Osteoblast (primary cell): ENCODE measurements at regions not wholly inside any gene's neighbourhood (a gene's known extent, or its start where the extent isn't known, plus 50 kb on each side); places are given as distances from the start of the nearest gene placed in this dataset.

Experiments
- DNase-seq: peaks from one replicate; pipeline ENCODE4 v3.0.0; 2011; ENCODE audit warnings: low spot score, mixed read lengths; ENCODE audit not compliant: insufficient read length; ENCODE audit errors: missing footprints
- H2AFZ ChIP-seq: 2 replicates; pipeline ENCODE4 v1.6.0; 2011; ENCODE audit warnings: mild to moderate bottlenecking, low read length
- H3K27ac ChIP-seq: 2 replicates; pipeline ENCODE4 v1.5.1; 2011; ENCODE audit warnings: mild to moderate bottlenecking, low read depth, low read length, moderate library complexity
- H3K27me3 ChIP-seq: 2 replicates; pipeline ENCODE4 v1.6.0; 2012; ENCODE audit warnings: mild to moderate bottlenecking, control low read depth, inconsistent platforms, low read length, moderate library complexity; ENCODE audit not compliant: insufficient read depth
- H3K36me3 ChIP-seq: 2 replicates; pipeline ENCODE4 v1.5.1; 2011; ENCODE audit warnings: mild to moderate bottlenecking, low read length, control low read depth, moderate library complexity; ENCODE audit not compliant: insufficient read depth
- H3K4me1 ChIP-seq: 2 replicates; pipeline ENCODE4 v1.5.1; 2011; ENCODE audit warnings: mild to moderate bottlenecking, low read length, control low read depth, moderate library complexity; ENCODE audit not compliant: insufficient read depth
- H3K4me2 ChIP-seq: 2 replicates; pipeline ENCODE4 v1.6.0; 2011; ENCODE audit warnings: mild to moderate bottlenecking, low read length; ENCODE audit not compliant: insufficient read depth
- H3K4me3 ChIP-seq: fragments of 200-600 bp; sonication (generic); 3 replicates; pipeline ENCODE4 v1.5.1; 2012; ENCODE audit warnings: mild to moderate bottlenecking, low read length, inconsistent platforms; ENCODE audit not compliant: insufficient read depth
- H3K79me2 ChIP-seq: 2 replicates; pipeline ENCODE4 v1.6.0; 2012; ENCODE audit warnings: mild to moderate bottlenecking, low read length, control low read depth, inconsistent platforms; ENCODE audit not compliant: insufficient read depth
- H3K9me3 ChIP-seq: 2 replicates; pipeline ENCODE4 v1.5.1; 2011; ENCODE audit warnings: low read depth, low read length, control low read depth
- H4K20me1 ChIP-seq: 2 replicates; pipeline ENCODE4 v1.6.0; 2012; ENCODE audit warnings: mild to moderate bottlenecking, low read length, control low read depth; ENCODE audit not compliant: insufficient read depth
- CTCF ChIP-seq: IDR thresholded peaks from 2 replicates; pipeline ENCODE4 v1.5.1; 2011; ENCODE audit warnings: mild to moderate bottlenecking, low read depth, low read length, moderate library complexity; ENCODE audit errors: extremely low read depth

GRCh38 chr5:118736396-118736795, 252.0 kb downstream of the DTWD2 start:
- Histone ChIP-seq H4K20me1 (no peaks in the 10 kb centered on the region), H3K4me3 (no peak overlapping the region)
- TF ChIP-seq CTCF = no peak

GRCh38 chr5:118733394-118733793, 255.0 kb downstream of the DTWD2 start:
- Histone ChIP-seq H3K27me3 (no peaks in the 10 kb centered on the region), H2AFZ (no peak overlapping the region), H4K20me1 (no peaks in the 10 kb centered on the region), H3K4me1 (no peaks in the 10 kb centered on the region), H3K79me2 (no peaks in the 10 kb centered on the region), H3K27ac (no peak overlapping the region), H3K4me2 (no peak overlapping the region), H3K9me3 (no peaks in the 10 kb centered on the region), H3K36me3 (no peaks in the 10 kb centered on the region), H3K4me3 (no peak overlapping the region)
- DNase-seq = no peak
- TF ChIP-seq CTCF = no peak

More at GRCh38 chr5:118736396-118736795, 252.0 kb downstream of the DTWD2 start:
- Histone ChIP-seq H3K27ac (no peak overlapping the region), H2AFZ (no peak overlapping the region), H3K9me3 (no peaks in the 10 kb centered on the region), H3K79me2 (no peaks in the 10 kb centered on the region), H3K4me1 (no peaks in the 10 kb centered on the region), H3K4me2 (no peak overlapping the region), H3K27me3 (no peaks in the 10 kb centered on the region), H3K36me3 (no peaks in the 10 kb centered on the region)
- peak; percentile 18 for DNase-seq

- H3K9me3 ChIP-seq = no peaks in the 10 kb centered on the region
- TF ChIP-seq CTCF = no peak
- no peaks in the 10 kb centered on the region for H3K4me1 ChIP-seq
- H3K4me2 ChIP-seq = no peak overlapping the region
- no peak for DNase-seq
- H3K79me2 ChIP-seq = no peaks in the 10 kb centered on the region
- H2AFZ ChIP-seq = no peak overlapping the region
- H3K36me3 ChIP-seq = no peaks in the 10 kb centered on the region
- no peaks in the 10 kb centered on the region for H4K20me1 ChIP-seq
- H3K27me3 ChIP-seq = no peaks in the 10 kb centered on the region
- no peak overlapping the region for H3K4me3 ChIP-seq
- no peak overlapping the region for H3K27ac ChIP-seq
Observed at GRCh38 chr5:118728191-118728590, 260.2 kb downstream of the DTWD2 start.

GRCh38 chr5:118726891-118727290, 261.5 kb downstream of the DTWD2 start:
- Histone ChIP-seq H4K20me1 (no peaks in the 10 kb centered on the region), H2AFZ (no peak overlapping the region), H3K4me2 (no peak overlapping the region), H3K9me3 (no peaks in the 10 kb centered on the region), H3K36me3 (no peaks in the 10 kb centered on the region), H3K27me3 (no peaks in the 10 kb centered on the region), H3K4me3 (no peak overlapping the region), H3K27ac (no peak overlapping the region), H3K79me2 (no peaks in the 10 kb centered on the region), H3K4me1 (no peaks in the 10 kb centered on the region)
- no peak for DNase-seq
- TF ChIP-seq CTCF = no peak
